AG10803 (cell line): ENCODE measurements at regions not wholly inside any gene's neighbourhood (a gene's known extent, or its start where the extent isn't known, plus 50 kb on each side); places are given as distances from the start of the nearest gene placed in this dataset.

Experiments
- DNase-seq: peaks from one replicate; pipeline ENCODE4 v3.0.0; 2010; ENCODE audit warnings: low read depth
- H3K4me3 ChIP-seq: 2 replicates; pipeline ENCODE4 v1.5.1; 2011; ENCODE audit warnings: mild to moderate bottlenecking, low read length, control low read depth
- CTCF ChIP-seq: conservative IDR thresholded peaks from 2 replicates; pipeline ENCODE4 v1.5.1; 2011; ENCODE audit warnings: mild to moderate bottlenecking, low read length, control low read depth, inconsistent platforms

- peak; percentile 34 for TF ChIP-seq CTCF
- peak; percentile 0 for DNase-seq
- no peak overlapping the region for H3K4me3 ChIP-seq
These were observed 136.9 kb upstream of the VCX start for GRCh38 chrX:7706032-7706431.

- peak; percentile 0 for DNase-seq
- TF ChIP-seq CTCF, result no peak
- H3K4me3 ChIP-seq, result no peak overlapping the region
These were observed 138.8 kb upstream of the VCX start for GRCh38 chrX:7704205-7704604.

- no peak for TF ChIP-seq CTCF
- DNase-seq, result no peak
- no peak overlapping the region for H3K4me3 ChIP-seq
These were observed 144.7 kb upstream of the VCX start for GRCh38 chrX:7698248-7698647.

GRCh38 chrX:7690842-7691241 is 152.1 kb upstream of the VCX start:
- DNase-seq, result no peak
- TF ChIP-seq CTCF, result no peak
- H3K4me3 ChIP-seq, result no peak overlapping the region

- DNase-seq, result no peak
- no peak overlapping the region for H3K4me3 ChIP-seq
- TF ChIP-seq CTCF, result no peak
These were observed 153.1 kb upstream of the VCX start for GRCh38 chrX:7689791-7690412.

GRCh38 chrX:7680181-7680580 is 162.8 kb upstream of the VCX start:
- H3K4me3 ChIP-seq, result no peak overlapping the region
- TF ChIP-seq CTCF, result no peak
- DNase-seq, result no peak

- TF ChIP-seq CTCF, result no peak
- DNase-seq, result no peak
- H3K4me3 ChIP-seq, result no peak overlapping the region
These were observed 188.7 kb upstream of the VCX start for GRCh38 chrX:7654316-7654715.
